Cardiac fibroblast (primary cell): ENCODE measurements at regions not wholly inside any gene's neighbourhood (a gene's known extent, or its start where the extent isn't known, plus 50 kb on each side); places are given as distances from the start of the nearest gene placed in this dataset.

Source experiments
- DNase-seq, 2 donors: peaks; one replicate each; pipeline versions ENCODE4 v3.0.0 to v3.0.0-alpha.2; 2010; ENCODE audit warnings: low read depth in 2 of 2
- H3K4me3 ChIP-seq, 2 donors: replicated peaks in 1 of 2; 1 replicate in 1 of 2; 2 replicates in 1 of 2; pipeline ENCODE4 v1.5.1; 2011; ENCODE audit warnings: low read depth in 2 of 2, low read length in 2 of 2, mild to moderate bottlenecking in 2 of 2, moderate library complexity in 1 of 2
- CTCF ChIP-seq: IDR thresholded peaks from one replicate; pipeline ENCODE4 v1.5.1; 2011; ENCODE audit warnings: low read depth, mild to moderate bottlenecking, low read length, inconsistent platforms

DNA sequence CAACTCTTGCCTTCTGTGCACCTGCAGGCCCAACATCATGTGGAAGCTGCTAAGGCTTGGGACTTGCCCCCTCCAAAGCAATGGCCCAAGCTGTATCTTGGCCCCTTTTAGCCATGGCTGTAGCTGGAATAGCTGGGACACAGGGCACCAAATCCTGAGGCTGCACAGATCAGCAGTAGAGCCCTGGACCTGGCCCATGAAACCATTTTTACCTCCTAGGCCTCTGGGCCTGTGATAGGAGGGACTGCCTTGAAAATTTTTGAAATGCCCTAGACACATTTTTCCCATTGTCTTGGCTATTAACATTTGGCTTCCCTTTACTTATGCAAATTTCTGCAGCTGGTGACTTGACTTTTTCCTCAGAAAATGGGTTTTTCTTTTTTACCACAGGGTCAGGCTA, 68.7 kb downstream of the ING1 start:
- DNase-seq: no peak
- H3K4me3 ChIP-seq: no peak overlapping the region
- TF ChIP-seq CTCF: no peak

GRCh38 chr13:110784704-110785103, 71.2 kb downstream of the ING1 start:
- DNase-seq: no peak
- TF ChIP-seq CTCF: no peak
- no peak overlapping the region for H3K4me3 ChIP-seq

- TF ChIP-seq CTCF: no peak
- no peak overlapping the region for H3K4me3 ChIP-seq
- DNase-seq: no peak
These were observed 75.3 kb downstream of the ING1 start for GRCh38 chr13:110788778-110789177.

DNA sequence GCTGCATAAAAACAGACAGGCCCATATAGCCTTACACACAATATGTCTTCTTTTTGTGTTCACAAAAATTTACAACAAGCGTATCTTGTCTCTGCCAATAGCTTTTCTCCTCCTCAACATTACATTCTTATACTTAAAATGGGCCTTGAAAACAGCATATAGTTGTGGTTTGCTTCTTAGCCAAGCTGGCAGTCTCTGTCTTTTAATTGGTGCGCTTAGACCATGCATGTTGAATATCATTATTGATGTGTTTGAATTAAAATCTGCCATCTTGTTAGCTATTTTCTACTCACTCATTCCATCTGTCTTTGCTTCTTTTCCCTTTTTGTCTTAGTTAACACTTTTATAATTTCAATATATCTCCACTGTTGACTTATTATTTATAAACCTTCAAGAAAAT, 76.4 kb downstream of the ING1 start:
- no peak for TF ChIP-seq CTCF
- DNase-seq: no peak
- H3K4me3 ChIP-seq: no peak overlapping the region

DNA sequence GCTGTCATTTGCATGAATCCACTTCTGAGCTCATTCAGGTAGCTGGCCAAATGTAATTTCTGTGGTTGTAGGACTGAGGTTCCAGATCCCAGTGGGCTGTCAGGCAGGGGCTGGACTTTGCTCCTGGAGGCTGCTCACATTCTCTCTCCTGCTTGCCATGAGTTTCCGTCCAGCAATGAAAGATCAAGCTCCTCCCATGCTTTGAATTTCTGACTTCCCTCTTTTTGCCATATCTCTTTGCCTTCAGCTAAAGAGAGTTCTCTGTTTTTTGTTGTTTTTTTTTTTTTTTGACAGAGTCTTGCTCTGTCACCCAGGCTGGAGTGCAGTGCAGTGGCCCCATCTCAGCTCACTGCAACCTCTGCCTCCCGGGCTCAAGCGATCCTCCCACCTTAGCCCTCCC, 76.9 kb downstream of the ING1 start:
- no peak overlapping the region for H3K4me3 ChIP-seq
- no peak for TF ChIP-seq CTCF
- no peak for DNase-seq

DNA sequence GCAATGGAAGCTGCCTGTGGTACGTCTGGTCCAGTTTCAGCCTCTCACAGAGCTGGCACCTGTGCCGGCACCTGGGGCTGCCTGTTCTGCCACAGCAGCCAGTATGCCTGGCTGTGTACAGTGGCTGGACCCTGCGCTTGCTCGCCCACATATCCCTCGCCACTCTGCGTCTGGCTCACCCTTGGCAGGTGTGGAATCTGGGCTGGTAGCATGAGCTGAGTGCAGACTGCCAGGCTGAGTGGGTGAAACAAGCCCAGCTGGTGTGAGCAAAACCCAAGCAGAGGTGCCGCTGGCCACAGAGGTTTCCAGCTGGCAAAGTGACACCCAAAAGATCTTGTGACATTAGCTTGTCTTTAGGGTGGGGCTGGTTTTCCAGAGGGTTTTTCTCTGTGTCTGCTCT, 80.7 kb downstream of the ING1 start:
- no peak overlapping the region for H3K4me3 ChIP-seq
- no peak for DNase-seq
- no peak for TF ChIP-seq CTCF

GRCh38 chr13:110797230-110797877, 83.9 kb downstream of the ING1 start:
- no peak overlapping the region for H3K4me3 ChIP-seq
- peak in 1 of 2 donors; percentile 62 for DNase-seq
- TF ChIP-seq CTCF: no peak
